IPS DF 4.7 (cell line): ENCODE measurements at regions not wholly inside any gene's neighbourhood (a gene's known extent, or its start where the extent isn't known, plus 50 kb on each side); places are given as distances from the start of the nearest gene placed in this dataset.

Experiments used
- DNase-seq: peaks from one replicate; pipeline ENCODE4 v3.0.0-alpha.2; 2013; ENCODE audit warnings: low spot score; ENCODE audit errors: extremely low read depth

DNA sequence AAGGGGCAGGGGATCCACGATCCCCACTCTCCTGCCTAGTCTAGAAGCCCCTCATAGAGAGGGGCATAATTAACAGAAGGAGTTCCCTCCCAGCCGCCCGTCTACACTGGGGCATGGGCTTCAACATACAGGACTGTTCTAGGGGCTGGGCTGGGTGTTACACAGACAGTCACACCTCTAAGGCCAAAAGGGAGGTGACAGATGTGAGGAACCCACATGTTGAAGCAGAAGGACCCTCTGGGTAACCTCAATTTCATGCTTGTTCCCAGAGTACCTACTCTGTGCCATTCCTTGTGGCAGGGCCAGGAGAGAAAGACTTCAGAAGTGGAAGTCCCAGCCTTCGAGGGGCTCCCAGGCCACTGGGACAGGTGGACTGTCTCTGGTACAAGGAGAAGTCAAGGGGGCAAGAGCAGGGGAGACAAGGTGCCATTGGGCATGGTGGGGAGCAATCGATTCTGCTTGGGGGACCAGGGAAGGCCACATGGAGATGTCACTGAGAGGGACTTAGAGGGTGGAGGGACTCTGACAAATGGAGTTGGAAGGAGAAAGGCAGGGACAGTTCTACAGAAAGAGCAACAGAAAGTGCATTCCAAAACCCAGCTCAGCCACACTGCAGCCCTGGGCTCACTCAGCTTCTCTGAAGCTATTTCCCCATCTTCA lies 71.3 kb downstream of the CPN2 start:
- no peak for DNase-seq

DNA sequence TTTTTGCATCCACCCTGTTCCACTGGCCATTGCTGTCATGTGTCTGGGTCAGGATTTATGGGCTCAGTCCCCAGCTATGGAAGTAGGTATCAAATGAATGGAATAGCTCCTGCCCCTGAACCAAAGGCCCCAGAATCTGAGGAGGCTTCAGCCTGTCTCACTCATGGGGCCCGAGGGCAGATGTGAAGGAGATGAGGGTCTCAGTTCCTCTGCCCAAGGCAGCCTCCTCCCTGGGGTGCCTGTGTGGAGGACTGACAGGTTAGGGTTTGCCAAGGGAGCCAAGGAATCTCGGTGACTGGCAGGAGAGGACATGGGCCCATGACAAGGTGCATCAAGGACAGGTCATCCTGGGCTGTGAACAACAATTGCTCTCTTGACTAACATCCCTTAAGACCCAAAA lies 70.4 kb downstream of the CPN2 start:
- no peak for DNase-seq

DNA sequence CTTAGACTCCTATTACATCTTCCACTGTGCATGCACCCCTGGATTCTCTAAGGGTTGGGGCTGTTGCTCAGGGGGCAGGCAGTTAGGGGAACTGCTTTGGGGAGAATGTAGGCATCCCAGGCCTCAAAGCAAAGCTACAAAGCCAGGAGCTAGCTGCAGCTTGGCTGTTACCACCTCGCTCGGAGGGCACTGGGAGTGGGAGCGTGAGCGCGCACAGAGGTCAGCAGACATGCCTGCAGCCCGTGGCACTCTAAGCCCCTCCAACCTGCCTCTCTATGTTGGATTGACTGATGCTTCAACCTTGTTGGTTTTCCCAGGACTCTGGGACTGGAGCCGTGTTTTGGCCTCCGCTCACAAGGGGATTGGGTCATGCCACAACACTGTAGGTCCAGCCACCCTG lies 69.8 kb downstream of the CPN2 start:
- no peak for DNase-seq

DNA sequence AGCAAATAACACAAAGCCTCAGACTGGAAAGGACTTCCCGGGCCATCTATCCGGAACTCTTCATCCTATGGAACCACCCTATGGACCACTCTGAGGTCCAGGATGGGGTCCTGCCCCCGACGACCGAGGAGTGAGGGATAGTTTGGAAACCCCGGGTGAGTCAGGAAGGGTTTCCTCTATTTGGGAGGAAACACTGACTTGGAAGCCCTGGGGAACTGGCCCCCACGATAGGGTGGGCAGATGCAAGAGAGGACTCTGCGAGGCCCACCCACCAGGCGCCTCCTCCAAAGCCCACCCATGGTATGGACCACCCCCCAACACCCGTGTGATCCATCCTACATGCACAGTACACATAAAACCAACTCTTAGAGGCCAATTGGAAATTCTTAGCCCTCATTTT lies 69.4 kb downstream of the CPN2 start:
- no peak for DNase-seq

DNA sequence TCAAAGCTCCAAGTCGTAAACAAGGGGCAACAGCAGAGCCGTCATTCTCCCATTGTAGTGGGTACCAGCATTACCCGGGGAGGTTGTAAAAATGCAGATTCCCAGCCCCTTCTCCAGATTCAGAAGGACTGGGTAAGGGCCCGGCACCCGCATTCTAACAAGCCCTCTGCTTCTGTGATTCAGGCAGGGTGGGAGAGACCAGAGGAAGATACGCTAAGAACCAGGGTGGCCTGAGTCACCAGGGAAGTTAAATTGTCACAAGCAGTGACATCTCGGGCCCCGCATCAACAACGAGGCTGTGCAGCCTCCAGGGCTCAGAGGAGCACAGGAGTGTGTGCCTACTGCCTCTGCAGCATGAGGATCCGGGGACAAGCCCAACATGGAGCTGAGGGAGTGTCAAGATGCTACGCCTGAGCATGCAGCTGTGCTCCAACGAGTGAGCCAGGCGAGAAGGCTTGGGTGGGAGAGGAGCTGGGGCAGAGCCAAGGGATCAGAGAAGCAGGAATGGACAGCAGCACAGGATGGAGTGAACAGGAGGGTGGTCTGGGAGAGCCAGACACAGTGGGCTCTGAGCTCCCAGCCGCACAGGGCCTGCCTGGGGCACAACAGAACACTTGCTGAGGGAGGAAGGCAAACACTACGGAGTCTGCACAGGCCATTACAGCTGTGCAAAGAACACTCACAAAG lies 68.5 kb downstream of the CPN2 start:
- DNase-seq, result no peak

DNA sequence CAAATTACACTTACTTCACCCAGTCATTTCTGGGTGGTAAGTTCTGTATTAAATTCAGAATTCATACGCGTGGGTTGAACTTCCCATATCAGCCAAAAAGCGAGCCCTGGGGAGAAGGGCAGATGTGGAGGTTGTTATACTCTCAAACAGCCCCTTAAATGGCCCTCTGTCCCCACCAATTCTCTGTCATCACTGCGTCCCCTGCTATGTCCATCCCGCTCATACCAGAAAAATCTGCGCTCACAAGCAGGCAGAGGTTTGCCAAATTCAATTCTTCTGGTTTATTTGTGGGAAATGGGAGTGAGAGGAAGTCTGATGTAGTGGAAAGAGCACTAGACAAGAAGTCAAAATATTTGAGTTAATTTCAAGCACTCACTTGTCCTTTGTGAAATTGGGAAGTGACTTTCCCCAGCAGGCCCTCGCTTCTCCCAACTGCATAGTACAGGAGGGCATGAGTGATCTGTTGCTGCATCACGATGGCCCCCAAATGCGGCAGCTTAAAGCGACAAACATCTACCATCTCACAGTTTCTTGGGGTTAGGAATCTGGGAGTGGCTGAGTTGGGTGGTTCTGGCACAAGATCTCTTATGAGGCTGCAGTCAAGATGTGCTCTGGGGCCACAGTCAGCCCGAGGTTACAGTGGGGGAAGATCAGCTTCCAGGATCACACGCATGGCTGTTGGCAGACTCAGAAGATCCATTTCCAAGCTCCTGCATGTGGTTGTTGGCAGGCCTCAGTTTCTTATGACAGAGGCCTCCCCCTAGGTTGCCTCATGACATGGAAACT lies 67.7 kb downstream of the CPN2 start:
- DNase-seq, result no peak

DNA sequence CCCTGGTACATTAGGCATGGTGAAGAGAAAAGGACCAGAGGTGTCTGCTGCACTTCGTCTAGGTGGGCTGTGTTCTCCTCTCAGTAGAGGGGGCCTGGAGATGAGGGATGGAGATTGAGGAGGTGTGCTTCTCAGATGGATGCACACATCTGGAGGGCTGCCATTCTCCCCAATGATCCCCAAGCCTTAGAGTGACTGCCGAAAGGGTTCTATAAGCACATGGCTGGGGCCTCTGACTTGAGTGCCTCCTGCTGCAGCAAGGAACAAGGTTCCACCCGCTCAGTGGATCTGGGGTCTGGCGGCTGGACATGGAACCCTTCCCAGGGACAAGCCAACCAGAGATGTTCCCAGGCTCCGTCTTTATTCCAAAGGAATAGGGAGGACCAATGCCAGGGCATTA lies 66.8 kb downstream of the CPN2 start:
- DNase-seq, result no peak

DNA sequence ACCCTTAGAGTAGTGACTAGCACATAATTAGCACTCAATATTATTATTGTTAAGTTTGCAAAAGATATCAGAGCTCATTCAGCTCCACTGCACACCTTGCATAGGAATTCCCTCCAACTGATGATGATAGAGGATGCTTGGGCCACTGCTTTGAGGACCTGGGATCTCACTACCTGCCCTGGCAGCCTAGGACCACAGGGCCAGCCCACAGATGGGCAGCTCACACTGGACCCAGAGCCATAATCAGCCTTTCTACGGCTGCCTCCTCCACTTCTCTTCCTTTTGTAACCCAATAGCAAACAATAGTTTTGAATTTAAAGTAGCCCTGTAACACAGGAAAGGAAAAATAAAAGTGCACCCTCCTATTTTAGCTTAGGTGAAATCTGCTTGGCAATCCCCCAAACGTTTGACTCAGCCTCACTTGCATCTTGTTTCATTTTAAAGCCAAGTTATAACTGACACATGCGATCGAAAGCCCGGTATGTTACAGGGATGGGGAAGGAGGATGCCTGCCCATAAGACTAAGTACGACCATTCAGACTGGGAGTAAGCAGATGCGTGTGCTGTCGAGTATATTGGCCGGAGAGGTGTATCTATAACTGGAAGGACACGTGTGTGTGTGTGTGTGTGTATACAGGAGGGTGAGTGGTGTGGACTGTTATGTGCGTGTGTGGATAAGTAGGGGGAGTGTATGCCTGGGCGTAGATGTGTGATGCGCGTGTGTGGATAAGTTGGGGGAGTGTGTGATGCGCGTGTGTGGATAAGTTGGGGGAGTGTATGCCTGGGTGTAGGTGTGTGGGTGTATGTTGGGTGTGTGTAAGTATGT lies 65.9 kb downstream of the CPN2 start:
- DNase-seq, result no peak

DNA sequence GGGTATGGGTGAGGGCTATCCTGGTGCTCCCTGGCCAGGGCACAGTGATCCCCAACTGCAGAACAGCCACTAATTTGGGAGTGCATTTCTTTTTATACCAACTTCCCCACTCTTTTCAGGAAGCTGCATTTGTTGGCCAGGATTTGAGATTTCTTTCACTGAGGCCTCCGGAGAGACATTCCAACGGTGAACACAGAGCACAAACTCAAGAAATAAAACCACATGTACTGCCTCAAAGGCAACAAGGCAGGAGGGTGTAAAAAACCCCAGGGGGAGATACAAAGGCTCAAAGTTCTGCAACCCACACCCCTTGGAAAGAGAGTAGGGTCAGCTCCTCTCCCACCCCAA lies 65.3 kb downstream of the CPN2 start:
- no peak for DNase-seq

DNA sequence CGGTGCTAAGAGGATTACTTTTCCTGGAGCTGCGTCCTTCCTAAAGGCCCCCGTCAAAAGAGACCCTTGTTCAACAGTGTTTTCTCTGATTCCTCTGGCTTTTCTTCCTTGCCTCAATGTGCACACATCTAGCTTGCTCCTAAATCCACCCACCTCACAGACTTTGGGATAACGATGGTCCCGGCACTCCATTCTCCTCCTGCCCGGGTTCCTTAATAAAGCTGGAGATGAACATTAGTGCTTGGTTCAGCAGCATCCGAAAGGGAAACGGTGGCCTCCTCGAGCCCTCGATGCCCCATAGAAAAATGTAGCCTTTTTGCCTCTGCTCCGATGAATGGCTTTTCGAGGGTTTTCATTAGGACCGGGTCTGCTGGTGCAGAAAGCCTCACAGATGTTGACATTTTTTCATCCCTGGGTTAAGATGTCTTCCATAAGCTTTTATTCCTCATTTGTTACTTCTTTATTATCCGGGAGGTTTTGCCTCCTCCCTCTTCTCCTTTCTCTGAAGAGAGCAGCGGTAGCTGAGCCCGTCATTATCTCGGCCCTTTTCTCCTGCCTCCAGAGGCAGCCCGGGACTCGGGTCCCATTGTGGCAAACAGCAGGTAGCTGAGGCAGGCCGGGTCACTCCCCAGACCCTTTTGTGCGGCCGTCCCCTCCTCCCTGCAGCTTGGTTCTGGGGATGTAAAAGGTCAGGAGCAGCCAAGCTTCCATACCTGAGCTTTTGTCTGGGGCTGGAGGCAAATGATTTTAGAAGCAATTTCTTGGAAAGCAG lies 64.6 kb downstream of the CPN2 start:
- no peak for DNase-seq

DNA sequence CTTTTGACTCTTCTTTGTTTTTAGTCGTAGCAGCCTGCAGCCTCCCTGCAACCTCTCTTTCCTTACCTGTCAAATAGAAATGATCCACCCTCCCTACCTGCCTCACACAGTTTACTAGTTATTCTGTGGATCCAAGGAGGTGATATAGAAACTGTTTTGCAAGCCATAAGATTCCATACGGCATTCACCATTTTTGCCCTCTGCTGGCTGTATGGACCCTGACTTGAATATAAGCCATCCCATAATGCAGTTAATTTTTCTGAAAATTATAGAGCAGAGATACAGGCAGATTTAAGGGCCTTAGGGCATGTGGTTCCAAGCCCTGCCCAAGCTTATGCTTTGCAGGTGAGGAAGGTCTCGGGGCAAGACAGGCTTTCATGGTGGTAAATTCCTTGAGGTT lies 63.8 kb downstream of the CPN2 start:
- no peak for DNase-seq

DNA sequence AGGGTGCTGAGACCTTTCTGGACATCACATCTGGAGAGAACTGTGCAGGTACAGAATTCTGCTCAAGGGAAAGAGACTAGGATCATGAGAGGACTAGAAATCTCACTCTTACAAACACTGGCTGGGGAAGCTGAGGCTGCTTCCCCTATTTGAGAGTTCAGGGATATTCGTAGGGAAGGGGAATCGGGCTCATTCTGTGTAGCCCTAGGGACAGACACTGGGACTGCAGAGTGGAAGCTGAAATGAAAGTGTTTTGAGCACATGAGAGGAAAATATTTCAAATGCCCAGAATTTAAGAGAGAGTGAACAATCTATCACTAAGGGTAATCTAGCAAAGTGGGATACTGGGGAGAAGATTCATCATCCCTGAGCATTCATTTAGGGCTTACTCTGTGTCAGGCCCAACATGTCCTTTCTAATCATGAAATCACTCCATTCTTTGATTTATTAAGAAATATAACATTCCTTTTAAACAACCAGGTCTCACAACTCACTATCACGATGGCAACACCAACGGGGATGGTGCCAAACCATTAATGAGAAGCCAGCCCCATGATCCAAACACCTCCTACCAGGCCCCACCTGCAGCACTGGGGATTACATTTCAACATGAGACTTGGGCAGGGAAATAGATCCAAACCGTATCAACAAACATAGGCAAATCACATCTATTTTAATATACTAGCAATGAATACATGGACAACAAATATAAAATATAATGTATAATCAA lies 63.0 kb downstream of the CPN2 start:
- no peak for DNase-seq
